HG02884 (cell line): ENCODE measurements at regions not wholly inside any gene's neighbourhood (a gene's known extent, or its start where the extent isn't known, plus 50 kb on each side); places are given as distances from the start of the nearest gene placed in this dataset.
"Not testable (repeated sequence)": the region's sequence is repeated elsewhere in the genome, so short reads cannot be mapped to it uniquely, and the experiment has no call there.

ENCODE experiments used
- ATAC-seq: cut with Tn5 transposase; IDR thresholded peaks from one replicate; pipeline ENCODE4 v1.9.1; 2021; ENCODE audit warnings: mild to moderate bottlenecking, moderate library complexity; ENCODE audit not compliant: unreplicated experiment

DNA sequence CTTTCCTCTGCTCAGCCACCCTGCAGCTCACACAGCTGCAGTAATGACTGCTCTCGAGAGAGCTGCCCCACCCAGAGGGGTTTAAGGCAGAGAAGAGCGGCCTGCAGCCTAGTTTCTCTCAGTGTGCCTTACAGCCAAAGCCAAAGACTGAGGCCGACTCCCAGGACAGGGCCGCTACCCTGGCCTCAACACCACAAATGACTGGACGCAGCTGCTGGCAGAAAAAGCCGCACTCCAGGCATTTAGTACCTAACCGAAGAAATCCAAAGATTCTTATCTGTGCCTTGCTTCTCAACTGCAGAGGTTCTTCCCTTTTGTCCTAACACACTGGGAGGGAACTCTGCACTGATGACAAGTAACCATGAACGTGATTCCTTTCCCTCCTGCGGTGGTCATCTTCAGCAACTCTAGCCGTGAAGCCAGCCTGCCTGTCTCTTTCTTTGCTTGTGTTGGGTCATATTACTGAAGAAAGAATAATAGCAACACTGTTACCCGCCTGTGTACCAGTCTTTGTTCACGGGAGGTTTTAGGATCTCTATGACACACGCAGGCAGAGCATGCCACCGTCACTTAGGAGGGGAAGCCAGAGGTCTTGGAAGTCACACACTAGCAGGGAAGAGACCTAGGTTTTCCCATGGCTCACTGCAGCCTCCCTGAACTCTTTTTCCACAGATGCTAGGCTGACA lies 202.7 kb downstream of the RHOU start:
- no peak for ATAC-seq

DNA sequence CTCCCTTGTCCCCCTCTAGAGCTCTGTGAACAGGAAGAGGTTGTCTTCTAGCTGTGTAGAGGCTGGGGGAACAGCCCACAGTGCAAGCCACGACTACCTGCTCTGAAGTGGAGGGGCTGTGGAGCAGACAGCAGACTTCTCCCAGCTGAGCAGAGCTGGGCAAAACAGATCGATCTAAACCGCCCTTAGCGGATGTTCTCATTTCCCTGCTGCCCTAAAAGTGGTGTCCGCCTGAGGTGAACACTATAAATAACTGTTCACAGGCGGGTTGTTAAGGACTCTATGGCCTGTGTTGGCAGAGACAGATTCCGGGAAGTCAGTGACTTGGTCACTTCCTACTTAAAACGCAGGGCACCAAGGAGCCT lies 203.2 kb downstream of the RHOU start:
- no peak for ATAC-seq

- ATAC-seq, result no peak
These were observed 203.9 kb downstream of the RHOU start for GRCh38 chr1:228939001-228939691.

- ATAC-seq, result no peak
These were observed 204.7 kb downstream of the RHOU start for GRCh38 chr1:228939881-228940392.

GRCh38 chr1:228940526-228940925 lies 205.2 kb downstream of the RHOU start:
- no peak for ATAC-seq

- ATAC-seq, result no peak
These were observed 205.6 kb downstream of the RHOU start for GRCh38 chr1:228940926-228941325.

GRCh38 chr1:228941666-228942065 lies 206.4 kb downstream of the RHOU start:
- no peak for ATAC-seq

GRCh38 chr1:228943436-228943835 lies 208.2 kb downstream of the RHOU start:
- no peak for ATAC-seq

DNA sequence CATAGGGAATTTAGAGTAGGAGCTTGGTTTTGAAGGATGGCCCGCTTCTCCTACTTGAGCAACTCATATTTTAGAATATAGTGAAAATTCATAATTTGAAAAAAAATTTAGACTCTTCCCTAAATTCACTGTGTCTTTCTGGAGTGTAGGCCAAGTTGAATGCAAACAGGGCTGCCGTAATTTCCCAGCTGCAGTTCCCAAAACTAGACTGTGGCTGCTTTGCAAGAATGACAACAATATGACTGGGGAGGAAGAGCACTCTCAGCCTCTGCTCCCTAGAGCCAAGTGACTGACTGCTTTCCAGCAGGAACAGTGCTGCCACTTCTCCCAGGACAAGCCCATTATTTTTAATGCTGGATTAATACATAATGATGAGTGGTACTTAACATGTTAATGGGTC lies 209.0 kb downstream of the RHOU start:
- ATAC-seq, result no peak

DNA sequence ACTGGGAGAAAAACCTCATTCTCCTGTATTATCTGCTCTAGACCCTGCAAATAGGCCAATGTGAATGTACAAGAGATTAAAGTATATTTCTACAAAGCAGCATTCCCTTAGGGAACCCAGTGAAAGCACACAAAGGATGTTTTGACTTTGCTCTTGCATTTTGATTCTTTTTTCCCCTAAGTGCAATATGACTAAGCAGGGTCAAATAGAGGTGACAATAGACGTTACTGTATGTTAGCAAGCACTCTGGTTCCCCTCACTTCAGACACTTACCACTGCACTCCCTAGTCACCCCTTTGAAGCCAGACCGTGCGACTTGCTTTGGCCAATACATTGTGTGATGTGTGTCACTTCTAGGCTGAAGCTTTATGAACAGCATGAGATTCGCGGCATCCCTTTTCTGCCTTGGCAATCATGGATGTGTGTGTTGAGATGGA lies 209.7 kb downstream of the RHOU start:
- ATAC-seq, result no peak

GRCh38 chr1:228945885-228946284 lies 210.6 kb downstream of the RHOU start:
- no peak for ATAC-seq

DNA sequence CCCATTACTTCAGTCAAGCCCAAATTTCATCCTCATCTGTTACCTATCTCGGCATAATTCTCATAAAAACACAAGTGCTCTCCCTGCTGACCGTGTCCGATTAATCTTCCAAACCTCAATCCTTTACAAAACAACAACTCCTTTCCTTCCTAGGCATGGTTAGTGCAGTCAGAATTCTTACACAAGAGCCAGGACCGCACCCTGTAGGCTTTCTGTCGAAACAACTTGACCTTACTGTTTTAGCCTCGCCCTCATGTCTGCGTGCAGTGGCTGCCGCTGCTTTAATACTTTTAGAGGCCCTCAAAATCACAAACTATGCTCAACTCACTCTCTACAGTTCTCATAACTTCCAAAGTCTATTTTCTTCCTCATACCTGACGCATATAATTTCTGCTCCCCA lies 214.3 kb downstream of the RHOU start:
- ATAC-seq, result not testable (repeated sequence)

- no peak for ATAC-seq
These were observed 217.9 kb downstream of the RHOU start for GRCh38 chr1:228953207-228953606.

- ATAC-seq, result not testable (repeated sequence)
These were observed 218.5 kb downstream of the RHOU start for GRCh38 chr1:228953808-228954207.

DNA sequence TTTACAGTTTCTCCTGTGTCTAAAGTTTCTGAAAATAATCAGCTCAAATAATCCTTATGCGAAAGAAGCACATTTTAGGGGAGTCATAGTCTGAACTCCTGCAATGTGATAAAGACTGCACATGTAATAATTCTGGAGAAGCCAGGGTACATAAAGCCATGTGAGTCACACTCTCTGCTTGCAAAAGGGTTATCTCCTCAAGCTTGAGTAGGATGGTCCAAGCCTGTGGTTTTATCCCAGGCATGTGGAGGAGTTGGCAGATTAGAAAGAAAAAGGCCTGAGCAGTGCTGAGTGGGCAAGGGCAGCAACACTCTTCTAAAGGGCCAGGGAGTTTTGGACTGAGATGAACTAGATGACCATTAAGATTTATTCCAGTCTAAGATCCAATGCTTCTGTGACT lies 220.4 kb downstream of the RHOU start:
- no peak for ATAC-seq

GRCh38 chr1:228956864-228957263 lies 221.6 kb downstream of the RHOU start:
- ATAC-seq, result no peak

- ATAC-seq, result no peak
These were observed 222.3 kb downstream of the RHOU start for GRCh38 chr1:228957535-228957934.

- no peak for ATAC-seq
These were observed 222.8 kb downstream of the RHOU start for GRCh38 chr1:228958121-228958520.

- no peak for ATAC-seq
These were observed 223.5 kb downstream of the RHOU start for GRCh38 chr1:228958741-228959140.

DNA sequence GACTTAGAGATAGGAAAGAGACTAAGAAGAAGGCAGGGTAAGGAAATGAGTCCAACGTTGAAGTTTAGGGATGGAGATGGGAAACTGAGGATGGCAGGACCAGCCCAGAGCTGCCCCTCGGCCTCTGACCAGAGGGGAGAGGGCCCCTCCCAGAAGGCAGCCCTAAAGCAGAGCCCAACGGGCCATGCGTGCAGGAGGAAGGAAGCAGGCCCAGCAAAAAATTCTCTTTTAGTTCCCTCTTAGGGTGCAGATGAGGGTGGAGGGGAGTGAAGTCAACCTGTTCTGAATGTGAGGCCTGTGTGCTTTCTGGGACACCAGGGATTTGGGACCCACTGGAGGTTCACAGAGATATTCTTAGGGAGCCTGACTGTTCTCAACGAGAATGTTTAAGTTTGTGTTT lies 225.4 kb downstream of the RHOU start:
- no peak for ATAC-seq

- ATAC-seq, result no peak
These were observed 226.2 kb downstream of the RHOU start for GRCh38 chr1:228961511-228961910.

- ATAC-seq, result no peak
These were observed 228.5 kb downstream of the RHOU start for GRCh38 chr1:228963795-228964177.
